ENCODE measurements at regions not wholly inside any gene's neighbourhood (a gene's known extent, or its start where the extent isn't known, plus 50 kb on each side); places are given as distances from the start of the nearest gene placed in this dataset.

GRCh38 chr2:40036241-40036640 lies 257.2 kb upstream of the THUMPD2 start:
- DNase-seq (ENCODE audit: low read depth): no peak
- no peak overlapping the region for H3K4me3 ChIP-seq (ENCODE audit: low read length)
- TF ChIP-seq CTCF (conservative IDR thresholded peaks at IDR 0.05; ENCODE audit: low read depth, low read length): no peak

- no peak for TF ChIP-seq CTCF (conservative IDR thresholded peaks at IDR 0.05; ENCODE audit: low read depth, low read length)
- no peak overlapping the region for H3K4me3 ChIP-seq (ENCODE audit: low read length)
- DNase-seq (ENCODE audit: low read depth): no peak
Observed at GRCh38 chr2:40034801-40035200, 255.7 kb upstream of the THUMPD2 start.

- no peak overlapping the region for H3K4me3 ChIP-seq (ENCODE audit: low read length)
- DNase-seq (ENCODE audit: low read depth): no peak
- TF ChIP-seq CTCF (conservative IDR thresholded peaks at IDR 0.05; ENCODE audit: low read depth, low read length): no peak
Observed at GRCh38 chr2:40034198-40034597, 255.1 kb upstream of the THUMPD2 start.

- no peak for TF ChIP-seq CTCF (conservative IDR thresholded peaks at IDR 0.05; ENCODE audit: low read depth, low read length)
- no peak for DNase-seq (ENCODE audit: low read depth)
- H3K4me3 ChIP-seq (ENCODE audit: low read length): no peak overlapping the region
Observed at GRCh38 chr2:40033781-40034180, 254.7 kb upstream of the THUMPD2 start.

GRCh38 chr2:40032650-40033319 lies 253.7 kb upstream of the THUMPD2 start:
- DNase-seq (ENCODE audit: low read depth): no peak
- no peak for TF ChIP-seq CTCF (conservative IDR thresholded peaks at IDR 0.05; ENCODE audit: low read depth, low read length)
- H3K4me3 ChIP-seq (ENCODE audit: low read length): no peak overlapping the region

GRCh38 chr2:40030456-40030975 lies 251.5 kb upstream of the THUMPD2 start:
- TF ChIP-seq CTCF (conservative IDR thresholded peaks at IDR 0.05; ENCODE audit: low read depth, low read length): no peak
- H3K4me3 ChIP-seq (ENCODE audit: low read length): no peak overlapping the region
- DNase-seq (ENCODE audit: low read depth): no peak

- DNase-seq (ENCODE audit: low read depth): no peak
- no peak overlapping the region for H3K4me3 ChIP-seq (ENCODE audit: low read length)
- TF ChIP-seq CTCF (conservative IDR thresholded peaks at IDR 0.05; ENCODE audit: low read depth, low read length): no peak
Observed at GRCh38 chr2:40028792-40029488, 249.9 kb upstream of the THUMPD2 start.

Measured in retinal pigment epithelial cell (primary cell).